HG02970 (cell line): ENCODE measurements at regions not wholly inside any gene's neighbourhood (a gene's known extent, or its start where the extent isn't known, plus 50 kb on each side); places are given as distances from the start of the nearest gene placed in this dataset.

Source experiments
- ATAC-seq: cut with Tn5 transposase; IDR thresholded peaks from one replicate; pipeline ENCODE4 v1.9.1; 2021; ENCODE audit warnings: mild to moderate bottlenecking, moderate library complexity, moderate number of reproducible peaks; ENCODE audit not compliant: unreplicated experiment, low FRiP score

DNA sequence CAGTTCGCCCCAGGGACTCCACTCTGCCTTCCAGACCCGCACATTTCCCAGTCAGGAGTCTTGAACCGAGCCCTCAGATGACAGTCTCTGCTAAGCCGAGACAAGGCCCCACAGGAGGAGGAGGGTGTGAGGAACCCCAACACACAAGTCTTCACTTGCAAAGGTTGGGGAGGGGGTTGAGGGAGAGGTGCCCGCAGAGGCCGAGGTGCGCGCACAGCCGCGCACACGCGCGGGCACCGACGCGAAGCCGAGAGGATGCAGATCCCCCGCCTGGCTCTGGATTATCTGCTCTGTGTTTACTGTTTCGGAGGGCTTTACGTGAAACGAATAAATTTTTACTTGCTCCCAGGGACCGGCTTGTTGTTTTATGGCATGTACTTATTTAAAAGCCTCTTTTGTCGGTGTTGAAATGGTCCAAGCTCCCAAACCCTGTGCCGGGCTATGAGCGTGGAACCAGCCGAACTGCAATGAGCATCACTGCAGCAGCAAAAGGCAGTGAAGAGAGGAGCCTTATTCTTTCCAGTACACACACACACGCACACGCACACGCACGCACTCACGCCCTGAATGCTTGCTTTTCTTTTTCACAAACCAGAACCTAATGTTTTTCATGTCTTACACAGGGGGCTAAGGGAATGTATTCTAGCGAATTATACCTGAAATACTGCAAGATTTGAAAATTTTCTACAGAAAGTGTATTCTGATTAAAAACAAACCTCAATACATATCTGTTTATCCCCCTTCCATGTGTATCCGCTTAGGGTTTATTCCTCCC is 297.7 kb downstream of the PARP8 start:
- no peak for ATAC-seq

DNA sequence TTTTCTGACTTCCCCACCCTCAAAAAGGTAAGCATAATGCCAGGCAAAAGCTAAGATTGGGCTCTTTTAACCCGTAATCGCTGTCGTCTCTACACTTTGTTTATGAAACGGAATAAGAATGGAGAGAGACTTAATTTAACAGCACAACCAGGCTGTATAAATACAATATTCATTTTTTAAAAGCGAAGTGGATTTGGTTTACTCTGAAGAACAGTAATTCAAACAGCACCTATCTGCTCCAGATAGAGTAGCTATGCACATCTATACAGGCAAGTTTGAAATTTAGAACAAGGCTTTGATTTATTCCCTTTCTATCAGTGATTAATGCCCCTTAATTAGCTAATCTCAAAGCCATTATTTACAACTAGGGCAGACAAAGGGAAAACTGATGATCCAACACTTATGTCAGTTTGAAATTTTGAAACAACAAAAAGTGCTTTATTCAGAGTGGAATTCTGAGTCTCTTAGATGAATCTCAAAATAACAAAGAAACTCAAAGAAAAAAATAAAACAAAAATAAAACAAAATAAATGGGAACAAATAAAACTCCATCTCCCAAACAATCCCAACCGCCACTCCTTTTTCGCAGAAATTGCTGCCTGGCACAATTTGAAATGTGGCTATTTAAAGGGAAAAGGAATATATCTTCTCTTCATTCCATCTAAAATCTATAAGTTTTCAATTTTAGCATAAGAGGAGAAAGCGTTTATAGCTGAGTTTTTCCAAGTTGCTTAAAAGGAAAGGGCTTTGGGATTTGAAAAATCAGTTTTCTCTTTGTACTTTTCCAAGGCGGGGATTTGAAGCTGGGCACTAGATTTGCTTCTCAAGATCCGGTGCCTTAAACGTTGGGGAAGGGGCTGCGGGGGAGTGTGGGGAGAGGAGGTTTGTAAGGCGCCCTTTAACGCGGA is 298.6 kb downstream of the PARP8 start:
- no peak for ATAC-seq

GRCh38 chr5:50965654-50966375 is 299.4 kb downstream of the PARP8 start:
- ATAC-seq: no peak

GRCh38 chr5:50967009-50967562 is 300.6 kb downstream of the PARP8 start:
- ATAC-seq: no peak

DNA sequence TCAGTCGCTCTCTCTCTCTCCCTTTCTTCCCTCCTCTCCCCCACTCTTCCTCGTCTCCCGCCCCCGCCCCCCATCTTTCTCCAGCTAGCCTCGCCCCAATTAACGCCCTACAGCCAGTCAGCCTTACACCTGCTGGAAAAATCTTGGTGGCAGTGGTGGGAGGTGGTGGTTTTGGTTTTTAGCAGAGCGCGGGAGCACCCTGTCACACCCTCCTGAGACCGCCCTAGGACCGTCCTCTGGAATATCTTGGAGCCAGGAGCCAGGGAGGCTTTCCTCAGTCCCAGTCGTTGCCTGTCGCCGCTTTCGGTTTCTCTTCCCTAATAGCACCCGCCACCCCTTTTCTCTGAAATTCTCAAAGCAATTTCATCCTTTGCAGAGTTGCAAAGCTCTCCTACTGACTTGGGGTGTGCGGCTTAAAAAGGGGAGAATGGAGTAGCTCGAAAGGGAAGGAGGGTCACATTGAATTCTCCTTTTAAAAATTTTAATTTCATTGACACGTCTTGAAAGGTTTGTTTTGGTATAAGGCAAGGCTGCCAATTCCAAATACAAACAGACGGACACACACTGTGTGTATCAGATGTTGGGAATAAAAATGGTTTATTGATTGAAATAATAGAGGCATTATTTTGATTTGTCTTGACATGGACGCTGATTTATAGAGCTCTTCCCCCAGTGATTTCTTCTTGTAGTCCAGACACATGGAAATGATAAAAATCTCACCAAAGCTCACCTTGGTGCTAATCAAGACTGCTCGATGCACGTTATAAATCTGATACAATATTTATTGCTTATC is 301.3 kb downstream of the PARP8 start:
- ATAC-seq: no peak

DNA sequence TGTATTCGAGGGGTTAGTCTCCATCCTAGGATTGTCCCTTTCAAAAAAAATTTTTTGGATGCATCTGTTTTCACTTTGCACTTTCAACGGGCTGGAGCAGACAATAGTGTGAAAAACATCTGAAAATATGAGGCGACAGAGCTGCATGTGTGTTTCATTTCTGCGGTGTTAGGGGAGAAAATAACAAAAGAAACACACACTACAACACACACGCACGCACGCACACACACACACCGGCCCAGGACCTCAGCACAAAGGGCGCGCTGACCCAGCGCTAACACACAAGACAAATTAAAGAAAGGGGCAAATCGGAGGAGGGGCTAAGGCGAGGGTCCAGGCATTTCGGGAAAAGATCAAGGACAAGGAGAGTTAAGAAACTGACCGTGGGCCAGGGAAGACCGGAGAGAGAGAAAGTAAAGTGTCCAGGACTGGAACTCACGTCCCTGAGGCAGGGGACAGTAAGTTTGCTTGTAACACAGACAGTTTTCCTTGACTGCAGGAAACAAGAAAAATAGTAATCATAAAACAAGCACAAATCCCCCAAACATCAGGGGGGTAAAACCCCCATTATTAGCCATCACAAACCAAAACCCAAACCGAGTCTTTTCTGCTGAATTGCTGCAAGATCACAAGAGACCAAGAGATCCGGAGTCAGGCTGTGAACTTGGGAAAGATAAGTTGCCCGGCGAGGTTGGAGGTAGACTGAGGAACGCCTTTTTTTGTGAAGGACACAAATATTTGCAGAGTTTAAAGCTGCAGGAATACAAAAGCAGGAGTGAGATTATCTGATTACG is 302.1 kb downstream of the PARP8 start:
- ATAC-seq: no peak

GRCh38 chr5:50969151-50970031 is 303.0 kb downstream of the PARP8 start:
- ATAC-seq: no peak

DNA sequence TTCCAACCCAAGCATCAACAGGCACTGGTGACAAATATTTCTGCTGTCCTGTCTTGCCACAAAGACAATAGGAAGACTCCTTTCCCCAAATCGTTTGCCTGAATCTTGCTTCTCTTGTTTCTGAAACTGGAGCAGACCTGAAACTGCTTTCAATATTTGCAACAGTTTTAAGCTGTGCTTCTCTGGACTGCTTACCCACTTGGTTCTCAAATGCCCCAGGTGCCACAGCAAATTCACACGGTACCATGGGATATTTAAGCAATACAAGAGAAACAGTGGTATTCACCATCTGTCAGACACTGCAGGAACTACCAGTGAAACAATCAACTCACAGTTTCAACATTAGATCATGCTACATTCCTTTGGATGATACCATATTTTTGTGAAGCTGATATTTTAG is 309.4 kb downstream of the PARP8 start:
- ATAC-seq: no peak

DNA sequence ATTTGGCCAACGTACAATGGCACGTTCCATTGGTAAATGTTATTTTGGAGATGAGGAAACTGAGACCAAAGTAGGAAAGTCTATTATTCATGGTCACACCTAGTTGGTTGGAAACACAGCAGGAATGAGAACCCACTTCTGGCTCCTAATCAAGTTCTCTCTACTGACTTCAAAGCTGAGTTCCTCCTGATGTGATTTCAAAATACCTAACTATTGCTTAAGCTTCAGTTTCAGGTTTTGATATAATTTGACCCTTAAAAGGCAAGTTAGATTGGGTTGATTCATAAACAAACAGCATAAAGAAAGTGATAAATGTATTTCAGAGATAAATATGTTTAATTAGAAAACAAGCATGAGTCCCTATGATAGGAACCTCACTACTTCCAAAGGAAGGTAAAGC is 312.5 kb downstream of the PARP8 start:
- ATAC-seq: no peak

- ATAC-seq: no peak
Observed at GRCh38 chr5:50984640-50985039, 318.2 kb downstream of the PARP8 start.

GRCh38 chr5:50990296-50990924 is 324.0 kb downstream of the PARP8 start:
- no peak for ATAC-seq

- no peak for ATAC-seq
Observed at GRCh38 chr5:50995285-50995942, 329.0 kb downstream of the PARP8 start.

DNA sequence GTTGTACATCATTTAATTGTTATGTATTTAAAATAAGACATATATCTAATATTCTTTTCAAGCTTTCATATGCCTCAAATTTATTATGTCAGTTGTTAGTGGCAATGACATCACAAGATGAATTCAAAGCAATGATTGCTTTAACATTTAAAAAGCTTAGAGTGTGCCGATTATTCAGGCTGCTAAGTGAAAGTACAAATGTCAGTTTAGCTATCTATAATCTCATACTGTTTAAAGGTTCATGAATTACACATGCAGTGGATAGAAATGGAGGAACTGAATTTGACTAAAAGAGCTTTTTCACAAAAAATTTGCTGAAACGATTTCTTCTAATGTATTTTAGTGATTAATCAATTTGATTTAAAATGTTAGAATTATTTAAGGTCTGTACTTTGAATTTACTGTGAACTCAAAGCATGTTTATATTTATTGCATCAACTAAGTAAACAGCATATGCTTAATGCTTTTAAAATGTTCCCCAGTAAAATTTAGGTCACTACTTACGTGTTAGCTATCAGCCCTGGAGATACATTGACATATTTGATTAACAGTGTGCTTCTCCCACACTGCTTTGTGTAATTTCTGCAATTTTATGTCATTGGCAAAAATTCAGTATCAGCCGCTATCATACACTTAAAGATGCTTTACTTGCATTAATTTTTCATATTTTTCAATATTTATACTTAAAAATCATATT is 334.9 kb downstream of the PARP8 start:
- no peak for ATAC-seq

GRCh38 chr5:51002368-51002767 is 335.9 kb downstream of the PARP8 start:
- ATAC-seq: no peak

DNA sequence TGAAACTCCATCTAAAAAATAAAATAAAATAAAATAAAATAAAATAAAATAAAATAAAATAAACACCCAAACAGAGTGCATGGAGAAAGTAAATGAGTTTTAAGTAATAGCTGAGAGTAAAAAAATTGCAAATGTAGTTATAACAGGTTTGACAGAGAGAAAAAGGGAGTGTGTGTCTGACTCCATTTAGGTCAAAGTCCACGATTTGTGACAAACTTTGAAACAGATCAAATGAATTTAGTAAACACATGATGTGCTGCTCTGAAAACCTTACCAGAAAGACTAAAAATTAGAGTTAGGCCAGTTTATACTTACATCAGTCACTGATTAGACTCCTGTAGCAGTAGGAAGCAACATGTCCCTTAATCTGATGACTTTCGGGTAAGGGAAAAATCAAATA is 346.6 kb downstream of the PARP8 start:
- no peak for ATAC-seq

GRCh38 chr5:51018423-51018822 is 352.0 kb downstream of the PARP8 start:
- no peak for ATAC-seq

DNA sequence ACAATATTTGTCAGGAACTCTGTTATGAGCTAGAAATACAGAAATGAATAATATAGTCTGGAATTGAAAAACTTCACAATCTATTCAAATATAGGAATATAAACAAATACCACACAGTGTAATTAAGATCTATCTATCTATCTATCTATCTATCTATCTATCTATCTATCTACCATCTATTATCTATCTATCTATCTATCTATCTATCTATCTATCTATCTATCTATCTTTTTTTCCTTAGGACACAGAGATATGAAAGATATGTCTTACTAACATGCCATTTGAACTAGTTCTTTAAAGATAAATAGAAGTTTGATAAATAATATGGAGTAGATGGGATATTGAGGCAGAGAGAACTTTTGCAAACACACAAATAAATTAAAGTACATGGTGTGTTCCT is 357.8 kb downstream of the PARP8 start:
- ATAC-seq: no peak
